Testis (tissue), 2 donors: ENCODE measurements at regions not wholly inside any gene's neighbourhood (a gene's known extent, or its start where the extent isn't known, plus 50 kb on each side); places are given as distances from the start of the nearest gene placed in this dataset.

Experiments
- DNase-seq: peaks from one replicate; pipeline ENCODE4 v3.0.0-alpha.2; 2019
- H3K27ac ChIP-seq, 2 donors: fragments of 200-600 bp; sonication (generic); one replicate each; pipeline ENCODE4 v1.5.1; 2019
- H3K27me3 ChIP-seq: fragments of 200-600 bp; sonication (generic); one replicate; pipeline ENCODE4 v1.5.1; 2019
- H3K36me3 ChIP-seq: fragments of 200-600 bp; sonication (generic); one replicate; pipeline ENCODE4 v1.5.1; 2017; ENCODE audit warnings: low read depth; ENCODE audit errors: missing control alignments
- H3K4me1 ChIP-seq: fragments of 200-600 bp; sonication (generic); one replicate; pipeline ENCODE4 v1.5.1; 2019
- H3K4me3 ChIP-seq, 2 donors: fragments of 200-600 bp; sonication (generic); one replicate each; pipeline ENCODE4 v1.5.1; 2017 to 2019
- H3K9me3 ChIP-seq: fragments of 200-600 bp; sonication (generic); one replicate; pipeline ENCODE4 v1.5.1; 2017
- POLR2A ChIP-seq: fragments of 450-650 bp; IDR thresholded peaks from one replicate; pipeline ENCODE4 v1.6.1; 2017; ENCODE audit warnings: antibody characterized with exemption, mild to moderate bottlenecking, moderate library complexity
- WGBS, 2 donors: methylation state at CpG; one replicate each; pipeline ENCODE4 v1.1.5; 2018; 5-methylcytosine and 5-hydroxymethylcytosine counted together
- intact Hi-C: fragments of 100-400 bp; cut with DNase I; formaldehyde crosslinking; loops from one replicate; pipeline ENCODE4 v1.15.1; 2023; ENCODE audit warnings: low total_unique reads
- TF ChIP-seq, protein P1 (sequence below), 3 experiments: fragments of 450-650 bp in 2 of 3; fragments of 200-600 bp in 1 of 3; sonication (generic) in 1 of 3; IDR thresholded peaks; one replicate each; pipeline ENCODE4 v1.5.1; 2016 to 2019; ENCODE audit warnings: antibody characterized with exemption in 3 of 3, mild to moderate bottlenecking in 2 of 3, moderate library complexity in 1 of 3

- no peaks in the 10 kb centered on the region for H3K9me3 ChIP-seq
- H3K36me3 ChIP-seq = no peaks in the 10 kb centered on the region
- no peaks in the 10 kb centered on the region for H3K27me3 ChIP-seq
- intact Hi-C loops = no loop called here
- WGBS, 2 donors = 66 to 69% methylated on average over 5 of the region's 5 CpGs
- no peak overlapping the region for H3K4me3 ChIP-seq
- TF ChIP-seq, protein P1, sequence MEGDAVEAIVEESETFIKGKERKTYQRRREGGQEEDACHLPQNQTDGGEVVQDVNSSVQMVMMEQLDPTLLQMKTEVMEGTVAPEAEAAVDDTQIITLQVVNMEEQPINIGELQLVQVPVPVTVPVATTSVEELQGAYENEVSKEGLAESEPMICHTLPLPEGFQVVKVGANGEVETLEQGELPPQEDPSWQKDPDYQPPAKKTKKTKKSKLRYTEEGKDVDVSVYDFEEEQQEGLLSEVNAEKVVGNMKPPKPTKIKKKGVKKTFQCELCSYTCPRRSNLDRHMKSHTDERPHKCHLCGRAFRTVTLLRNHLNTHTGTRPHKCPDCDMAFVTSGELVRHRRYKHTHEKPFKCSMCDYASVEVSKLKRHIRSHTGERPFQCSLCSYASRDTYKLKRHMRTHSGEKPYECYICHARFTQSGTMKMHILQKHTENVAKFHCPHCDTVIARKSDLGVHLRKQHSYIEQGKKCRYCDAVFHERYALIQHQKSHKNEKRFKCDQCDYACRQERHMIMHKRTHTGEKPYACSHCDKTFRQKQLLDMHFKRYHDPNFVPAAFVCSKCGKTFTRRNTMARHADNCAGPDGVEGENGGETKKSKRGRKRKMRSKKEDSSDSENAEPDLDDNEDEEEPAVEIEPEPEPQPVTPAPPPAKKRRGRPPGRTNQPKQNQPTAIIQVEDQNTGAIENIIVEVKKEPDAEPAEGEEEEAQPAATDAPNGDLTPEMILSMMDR (IDR thresholded peaks at IDR 0.05) = no peak
- no peak for TF ChIP-seq POLR2A
- no peaks in the 10 kb centered on the region for H3K4me1 ChIP-seq
- no peak overlapping the region for H3K27ac ChIP-seq
- DNase-seq = no peak
Measured at GRCh38 chr2:6692056-6692455, 173.7 kb downstream of the CMPK2 start.

DNA sequence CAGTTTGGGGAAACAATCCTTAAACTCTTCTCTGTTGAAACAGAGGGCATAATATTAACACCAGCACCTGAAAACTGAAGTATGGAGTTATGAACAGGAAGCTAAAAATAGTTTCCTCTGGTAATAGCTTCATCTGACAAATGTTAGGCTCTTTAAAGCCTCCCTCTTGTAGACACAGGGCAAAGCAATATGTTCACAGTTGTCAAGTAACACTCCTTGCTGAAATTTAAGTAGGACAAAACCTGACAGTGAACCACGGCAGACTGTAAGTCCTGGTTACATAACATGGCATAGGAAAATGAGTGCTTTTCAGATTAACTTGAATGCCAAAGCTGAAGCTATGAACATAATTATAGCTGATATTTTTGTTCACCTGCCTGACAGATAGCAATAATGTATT is 172.9 kb downstream of the CMPK2 start:
- H3K9me3 ChIP-seq = no peaks in the 10 kb centered on the region
- H3K36me3 ChIP-seq = no peaks in the 10 kb centered on the region
- H3K4me3 ChIP-seq = no peak overlapping the region
- no peak overlapping the region for H3K27ac ChIP-seq
- H3K27me3 ChIP-seq = no peaks in the 10 kb centered on the region
- DNase-seq = no peak
- TF ChIP-seq POLR2A = no peak
- TF ChIP-seq, protein P1 (IDR thresholded peaks at IDR 0.05) = no peak
- no peaks in the 10 kb centered on the region for H3K4me1 ChIP-seq
- WGBS, 2 donors = 61 to 86% methylated on average over 1 of the region's 1 CpG
- intact Hi-C loops = no loop called here

- H3K27me3 ChIP-seq = no peaks in the 10 kb centered on the region
- H3K27ac ChIP-seq = no peak overlapping the region
- DNase-seq = no peak
- H3K9me3 ChIP-seq = no peaks in the 10 kb centered on the region
- TF ChIP-seq, protein P1 (IDR thresholded peaks at IDR 0.05) = no peak
- no peak for TF ChIP-seq POLR2A
- no peak overlapping the region for H3K4me3 ChIP-seq
- no peaks in the 10 kb centered on the region for H3K4me1 ChIP-seq
- 45 to 55% methylated on average over 6 of the region's 6 CpGs for WGBS, 2 donors
- intact Hi-C loops = no loop called here
- no peaks in the 10 kb centered on the region for H3K36me3 ChIP-seq
Measured at GRCh38 chr2:6694555-6694954, 171.2 kb downstream of the CMPK2 start.

DNA sequence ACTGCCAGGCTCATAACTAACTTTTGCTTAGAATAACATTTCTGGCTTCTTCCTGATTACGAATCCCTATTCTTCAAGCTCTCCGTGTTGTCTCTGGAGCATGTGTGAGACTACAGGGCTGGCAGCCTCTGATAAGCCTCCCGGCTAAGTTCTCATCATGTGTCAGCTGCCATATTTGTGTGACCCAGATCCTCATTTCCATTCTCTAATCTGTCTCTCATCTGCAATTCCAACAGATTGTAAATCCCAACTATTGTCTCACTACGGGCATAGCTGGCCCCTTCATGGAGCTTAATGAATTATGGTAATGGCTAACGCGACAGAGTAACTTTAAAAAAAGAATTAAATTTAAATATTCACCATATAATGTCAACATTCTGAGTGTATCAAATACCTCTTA is 165.4 kb downstream of the CMPK2 start:
- intact Hi-C loops = no loop called here
- no peaks in the 10 kb centered on the region for H3K4me1 ChIP-seq
- no peak for DNase-seq
- H3K9me3 ChIP-seq = no peaks in the 10 kb centered on the region
- TF ChIP-seq, protein P1 (IDR thresholded peaks at IDR 0.05) = no peak
- TF ChIP-seq POLR2A = no peak
- no peaks in the 10 kb centered on the region for H3K36me3 ChIP-seq
- no peaks in the 10 kb centered on the region for H3K27me3 ChIP-seq
- no peak overlapping the region for H3K27ac ChIP-seq
- 74 to 76% methylated on average over 6 of the region's 6 CpGs for WGBS, 2 donors
- no peak overlapping the region for H3K4me3 ChIP-seq

GRCh38 chr2:6704077-6704476 is 161.6 kb downstream of the CMPK2 start:
- H3K9me3 ChIP-seq = no peaks in the 10 kb centered on the region
- WGBS, 2 donors = 94 to 100% methylated on average over 1 of the region's 1 CpG
- no peak for TF ChIP-seq POLR2A
- TF ChIP-seq, protein P1 (IDR thresholded peaks at IDR 0.05) = no peak
- no peak overlapping the region for H3K4me3 ChIP-seq
- H3K4me1 ChIP-seq = no peaks in the 10 kb centered on the region
- no peaks in the 10 kb centered on the region for H3K27me3 ChIP-seq
- no peaks in the 10 kb centered on the region for H3K36me3 ChIP-seq
- no peak for DNase-seq
- no peak overlapping the region for H3K27ac ChIP-seq
- intact Hi-C loops = no loop called here
